Ureter (tissue), 1 donor: ENCODE measurements at regions not wholly inside any gene's neighbourhood (a gene's known extent, or its start where the extent isn't known, plus 50 kb on each side); places are given as distances from the start of the nearest gene placed in this dataset.
"Not testable (repeated sequence)": the region's sequence is repeated elsewhere in the genome, so short reads cannot be mapped to it uniquely, and the experiment has no call there.

Experiments
- DNase-seq: peaks from one replicate; pipeline ENCODE4 v3.0.0-alpha.2; 2020; ENCODE audit warnings: low spot score
- donor health status: DM: yes; HTN: yes; CAD: no.

DNA sequence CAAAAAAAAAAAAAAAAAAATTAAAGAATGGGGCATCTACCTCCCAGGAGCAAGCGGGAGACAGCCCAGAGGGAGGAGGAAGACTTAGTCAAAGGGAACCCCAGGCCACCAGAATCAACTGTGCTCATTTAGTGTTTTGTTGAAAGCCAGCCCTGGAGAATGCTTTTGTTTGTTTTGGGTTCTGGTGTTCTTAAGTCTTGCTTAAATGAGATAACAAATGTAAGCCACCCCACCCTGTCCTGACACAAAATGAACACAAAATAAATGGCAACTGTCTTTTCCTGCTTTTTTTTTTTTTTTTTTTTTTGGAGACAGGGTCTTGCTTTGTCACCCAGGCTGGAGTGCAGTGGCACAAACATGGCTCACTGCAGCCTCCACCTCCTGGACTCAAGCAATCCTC lies 165.0 kb upstream of the JARID2 start:
- no peak for DNase-seq

GRCh38 chr6:15081447-15081846 lies 164.4 kb upstream of the JARID2 start:
- no peak for DNase-seq

GRCh38 chr6:15082708-15083107 lies 163.2 kb upstream of the JARID2 start:
- DNase-seq: no peak

DNA sequence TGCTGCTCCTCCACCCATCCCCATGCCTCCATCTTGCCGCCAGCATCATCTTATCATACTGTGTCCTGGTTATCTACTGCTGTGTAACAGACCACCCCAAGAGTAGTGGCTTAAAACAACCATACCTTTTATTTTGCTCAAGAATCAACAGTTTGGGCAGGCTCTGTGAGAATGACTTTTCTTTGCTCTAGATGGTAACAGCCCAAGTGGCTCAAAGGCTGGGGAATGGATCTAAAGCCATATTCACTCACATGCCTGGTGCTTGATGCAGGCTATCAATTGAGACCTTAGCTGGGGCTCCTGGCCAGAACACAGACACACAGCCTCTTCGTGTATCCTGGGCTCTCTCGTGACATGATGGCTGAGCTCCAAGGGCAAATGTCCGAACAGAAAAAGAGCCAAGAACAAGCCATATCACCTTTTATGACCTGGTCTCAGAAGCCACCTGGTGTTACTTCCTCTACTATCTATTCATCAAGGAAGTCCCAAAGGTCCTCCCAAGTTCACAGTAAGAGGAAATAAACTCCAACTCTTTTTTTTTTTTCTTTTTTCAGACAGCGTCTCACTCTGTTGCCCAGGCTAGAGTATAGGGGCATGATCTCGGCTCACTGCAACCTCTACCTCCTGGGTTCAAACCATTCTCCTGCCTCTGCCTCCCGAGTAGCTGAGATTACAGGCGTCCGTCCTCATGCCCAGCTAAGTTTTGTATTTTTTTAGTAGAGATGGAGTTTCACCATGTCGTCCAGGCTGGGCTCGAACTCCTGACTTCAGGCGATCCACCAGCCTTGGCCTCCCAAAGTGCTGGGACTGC lies 159.3 kb upstream of the JARID2 start:
- DNase-seq: no peak

DNA sequence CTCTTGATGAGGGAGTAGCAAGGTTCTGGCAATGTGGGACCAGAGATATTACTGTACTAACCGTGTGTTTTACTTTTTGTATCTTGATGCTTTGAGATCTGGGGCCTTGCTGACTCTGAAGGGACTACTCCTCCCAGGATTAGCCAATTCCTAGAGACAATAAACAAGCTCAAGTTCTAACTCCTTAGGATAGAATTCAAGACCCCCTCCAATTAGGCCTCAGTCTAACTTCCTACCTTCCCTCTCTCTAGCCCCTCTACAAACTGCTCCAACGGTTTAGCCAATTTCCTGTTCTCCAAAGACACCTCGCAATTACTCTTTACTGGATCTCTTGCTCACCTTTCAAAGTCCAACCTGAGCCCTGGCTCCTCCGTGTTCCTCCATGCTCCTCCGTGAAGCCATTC lies 158.7 kb upstream of the JARID2 start:
- no peak for DNase-seq

DNA sequence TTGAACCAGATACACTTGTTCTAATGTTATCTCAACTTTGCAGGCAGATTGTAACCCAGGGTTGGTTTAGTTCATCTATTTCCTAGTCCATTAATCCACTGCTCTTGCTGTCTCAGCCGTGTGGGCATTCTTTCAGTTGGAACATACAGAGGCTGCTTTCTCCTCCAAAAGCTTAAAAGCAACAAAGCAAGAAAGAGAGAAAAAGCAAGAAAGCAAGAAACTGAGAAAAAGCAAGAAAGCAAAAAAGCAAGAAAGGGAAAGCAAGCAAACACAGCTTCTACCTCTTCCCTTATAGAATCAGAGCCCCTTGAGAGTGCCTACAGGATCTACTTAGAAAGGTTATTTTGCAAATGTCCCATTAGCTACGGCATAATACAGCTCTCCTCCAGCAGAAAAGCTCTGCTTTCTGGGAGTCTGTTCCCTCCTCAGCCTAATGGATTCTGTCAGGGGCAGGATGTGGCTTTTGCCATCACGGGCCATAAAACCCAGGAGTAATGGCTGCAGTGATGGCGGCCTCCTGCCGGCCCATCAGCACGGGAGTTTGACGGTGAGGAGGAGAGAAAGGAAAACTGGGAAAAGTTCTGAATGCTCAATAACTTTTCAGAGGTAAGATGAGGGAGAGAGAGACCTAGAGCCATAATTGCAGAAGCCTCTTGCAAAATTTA lies 156.8 kb upstream of the JARID2 start:
- no peak for DNase-seq

DNA sequence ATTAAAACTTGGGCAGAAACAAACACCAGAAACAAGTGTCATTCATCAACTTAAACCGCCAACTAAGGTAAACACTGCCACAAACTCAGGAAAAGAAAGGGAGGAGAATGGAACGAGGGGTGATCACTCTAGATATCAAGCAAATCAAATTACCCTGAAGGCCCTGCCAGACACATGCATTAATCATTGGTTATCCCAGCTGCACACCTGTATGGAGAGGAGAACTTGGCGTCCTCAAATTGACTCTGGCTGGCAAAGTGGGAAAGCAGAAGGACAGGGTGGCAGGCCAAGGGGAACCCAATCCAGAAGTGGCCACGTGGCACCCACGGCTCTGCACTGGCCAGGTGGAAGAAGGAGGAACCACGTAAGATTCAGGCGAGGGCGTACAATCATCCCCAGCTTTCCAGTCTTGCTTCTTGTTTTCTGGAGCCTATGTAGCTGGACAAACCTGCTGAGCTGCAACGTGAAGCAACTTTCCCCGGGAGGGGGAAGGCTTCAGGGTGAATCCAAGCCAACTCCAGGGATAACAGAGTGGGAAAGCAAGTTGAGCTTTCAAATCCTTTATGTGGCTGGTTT lies 156.2 kb upstream of the JARID2 start:
- peak; percentile 47 for DNase-seq

DNA sequence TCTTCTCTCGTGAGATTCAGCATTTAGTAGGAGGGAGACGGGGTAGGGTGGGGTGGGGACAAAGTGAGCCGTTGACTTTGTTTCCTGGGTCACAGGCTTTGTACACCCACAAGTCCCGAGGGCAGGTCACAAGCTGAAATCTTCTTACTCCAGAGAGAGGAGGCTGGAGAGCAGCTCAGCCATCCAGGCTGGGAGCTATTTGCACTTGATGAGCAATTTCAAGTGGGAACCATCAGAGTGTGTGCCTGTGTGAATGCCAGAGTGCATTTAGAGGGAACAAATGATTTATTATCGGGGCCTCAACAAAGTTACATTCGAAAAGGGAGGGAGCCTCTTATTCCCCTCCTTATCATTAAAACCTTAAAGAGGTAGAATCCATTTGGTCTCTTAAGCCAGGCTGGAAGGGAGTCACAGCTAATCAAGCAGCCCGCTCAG lies 155.7 kb upstream of the JARID2 start:
- DNase-seq: no peak

GRCh38 chr6:15090745-15091384 lies 155.0 kb upstream of the JARID2 start:
- no peak for DNase-seq

DNA sequence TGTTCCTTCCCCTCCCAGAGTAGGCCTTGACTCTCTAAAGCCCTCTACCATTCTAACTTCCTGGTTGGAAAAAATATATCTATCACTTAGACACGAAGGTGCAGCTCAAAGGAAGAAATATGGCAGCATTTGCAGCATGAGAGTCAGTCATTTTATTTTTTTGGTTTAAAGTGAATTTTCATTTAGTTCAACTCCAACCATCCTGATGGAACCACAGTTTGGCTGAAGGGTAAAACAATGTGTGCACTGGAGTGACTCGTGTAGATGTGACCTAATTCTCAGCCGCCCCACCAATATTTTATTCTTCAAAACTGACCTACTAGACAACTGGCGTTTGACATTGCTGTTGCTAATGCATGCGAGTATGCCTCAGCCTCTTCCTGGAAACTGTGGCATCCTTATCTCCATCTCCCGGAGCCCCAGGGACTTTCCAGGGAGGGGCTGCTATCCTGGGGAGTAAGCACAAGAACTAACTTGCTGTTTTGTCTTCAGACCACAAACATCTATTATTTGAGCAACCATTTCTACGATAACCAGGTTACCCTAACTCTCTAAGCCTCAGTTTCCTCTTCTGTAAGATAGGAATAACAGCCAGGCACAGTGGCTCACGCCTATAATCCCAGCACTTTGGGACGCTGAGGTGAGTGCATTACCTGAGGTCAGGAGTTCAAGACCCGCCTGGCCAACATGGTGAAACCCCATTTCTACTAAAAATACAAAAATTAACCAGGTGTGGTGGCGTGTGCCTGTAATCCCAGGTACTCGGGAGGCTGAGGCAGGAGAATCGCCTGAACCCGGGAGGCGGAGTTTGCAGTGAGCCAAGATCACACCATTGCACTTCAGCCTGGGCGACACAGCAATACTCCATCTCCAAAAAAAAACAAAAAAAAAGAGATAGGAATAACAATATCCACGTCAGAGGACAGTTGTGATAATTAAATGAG lies 148.7 kb upstream of the JARID2 start:
- DNase-seq: no peak

DNA sequence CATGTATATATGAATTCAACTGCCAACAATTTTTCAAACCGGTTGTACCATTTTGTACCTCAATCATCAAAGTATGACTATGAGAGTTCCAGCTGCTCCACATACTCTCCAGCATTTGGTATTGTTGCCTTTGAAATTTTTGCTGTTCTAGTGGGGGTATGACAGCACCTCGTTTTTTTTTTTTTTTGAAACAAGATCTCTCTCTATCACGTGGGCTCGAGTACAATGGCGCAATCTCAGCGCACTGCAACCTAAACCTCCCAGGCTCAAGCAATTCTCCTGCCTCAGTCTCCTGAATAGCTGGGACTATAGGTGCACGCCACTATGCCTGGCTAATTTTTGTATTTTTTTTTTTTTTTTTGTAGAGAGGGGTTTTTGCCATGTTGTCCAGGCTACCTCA lies 144.7 kb upstream of the JARID2 start:
- DNase-seq: no peak

GRCh38 chr6:15102241-15102640 lies 143.6 kb upstream of the JARID2 start:
- no peak for DNase-seq

DNA sequence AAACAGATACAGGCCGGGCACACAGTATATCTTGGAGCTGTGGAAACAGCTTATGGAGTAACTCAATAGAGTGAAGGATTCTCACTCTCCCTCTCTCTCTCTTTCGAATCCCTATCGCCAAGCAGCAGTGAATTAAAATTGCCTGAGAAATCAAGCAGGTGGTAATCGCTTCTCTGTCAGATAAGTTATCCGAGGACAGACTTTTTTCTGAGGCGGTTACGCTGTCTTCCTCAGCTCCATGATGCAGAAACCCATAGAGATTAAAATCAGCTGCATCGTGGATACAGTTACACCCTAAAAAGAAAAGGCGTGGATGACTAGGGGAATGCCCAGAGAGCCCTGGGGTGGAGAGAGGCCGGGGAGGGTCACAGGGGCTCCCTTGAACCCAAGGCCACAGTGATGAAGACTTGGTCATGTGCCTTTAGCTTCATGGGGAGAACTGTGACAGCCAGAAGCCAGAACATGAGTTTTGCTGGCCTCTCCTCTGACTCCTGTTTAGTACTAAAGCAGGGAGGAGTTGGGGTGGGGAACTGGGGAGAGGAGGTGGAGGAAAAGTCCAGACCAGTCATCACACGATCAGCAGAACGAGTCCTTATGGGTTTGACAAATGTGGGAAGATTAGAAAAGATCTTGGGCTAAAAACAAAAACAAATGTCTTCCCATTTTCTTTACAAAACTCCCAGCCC lies 138.8 kb upstream of the JARID2 start:
- DNase-seq: no peak

GRCh38 chr6:15107644-15108382 lies 138.1 kb upstream of the JARID2 start:
- DNase-seq: no peak

DNA sequence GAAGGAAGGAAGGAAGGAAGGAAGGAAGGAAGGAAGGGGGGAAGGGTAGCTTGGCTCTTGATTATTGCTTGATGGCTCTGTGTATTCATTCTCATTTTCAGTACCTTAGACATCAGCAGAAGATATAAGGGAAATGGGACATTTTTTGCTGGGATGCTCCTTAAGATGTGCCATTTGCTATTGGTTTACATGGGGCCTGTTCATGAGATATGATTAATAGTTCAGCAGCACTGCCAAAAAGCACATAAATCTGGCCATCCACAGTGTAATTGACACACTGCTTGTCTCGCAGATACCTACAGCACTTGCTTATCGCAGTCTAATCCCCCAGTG lies 137.5 kb upstream of the JARID2 start:
- no peak for DNase-seq

DNA sequence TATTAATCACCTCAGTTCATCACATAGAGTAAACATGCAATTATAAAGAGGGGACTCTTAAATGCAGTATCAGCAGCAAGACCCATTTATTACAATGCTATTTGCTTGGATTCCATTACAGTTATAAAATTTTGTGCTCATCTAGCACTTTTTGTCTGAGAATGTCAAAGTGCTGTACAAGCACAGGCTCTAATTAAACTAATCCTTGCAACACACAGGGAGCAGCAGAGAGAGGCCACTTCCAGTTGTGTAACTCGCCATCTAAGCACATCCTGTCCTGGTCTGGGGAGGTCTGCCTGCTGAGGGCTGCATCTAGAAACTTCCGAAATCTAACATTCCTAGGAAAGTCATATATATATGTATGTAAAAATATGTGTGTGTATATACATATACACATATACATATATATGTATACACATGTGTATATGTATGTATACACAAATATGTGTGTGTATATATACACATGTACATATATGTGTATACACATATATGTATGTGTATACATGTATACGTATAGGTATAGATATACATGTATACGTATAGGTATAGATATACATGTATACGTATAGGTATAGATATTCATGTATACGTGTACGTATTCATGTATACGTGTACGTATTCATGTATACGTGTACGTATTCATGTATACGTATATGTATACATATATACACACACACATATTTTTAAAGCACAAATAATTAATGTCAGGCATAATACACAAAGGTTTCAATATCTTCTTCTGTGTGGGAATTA lies 136.4 kb upstream of the JARID2 start:
- DNase-seq: no peak

GRCh38 chr6:15110726-15111354 lies 135.0 kb upstream of the JARID2 start:
- DNase-seq: no peak

GRCh38 chr6:15111576-15111975 lies 134.3 kb upstream of the JARID2 start:
- DNase-seq: not testable (repeated sequence)

DNA sequence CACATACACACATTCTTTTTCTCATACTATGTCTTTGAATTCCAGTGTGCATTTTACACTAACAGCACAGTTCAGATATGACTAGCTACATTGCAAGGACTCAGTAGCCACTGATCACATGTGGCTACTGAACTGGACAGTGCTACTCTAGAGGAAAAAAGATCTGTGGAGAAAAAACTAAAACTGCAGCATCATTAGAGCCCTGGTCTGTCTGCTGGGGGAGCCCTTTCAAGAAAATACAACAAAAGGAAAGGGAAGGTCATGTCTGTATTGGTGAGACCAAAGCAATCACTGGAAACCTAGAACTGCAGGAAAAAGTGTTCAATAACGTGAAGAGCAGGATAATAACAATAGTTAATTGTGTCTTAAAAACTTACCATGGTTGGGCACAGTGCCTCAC lies 132.3 kb upstream of the JARID2 start:
- no peak for DNase-seq
